ENCODE measurements at regions not wholly inside any gene's neighbourhood (a gene's known extent, or its start where the extent isn't known, plus 50 kb on each side); places are given as distances from the start of the nearest gene placed in this dataset.

DNA sequence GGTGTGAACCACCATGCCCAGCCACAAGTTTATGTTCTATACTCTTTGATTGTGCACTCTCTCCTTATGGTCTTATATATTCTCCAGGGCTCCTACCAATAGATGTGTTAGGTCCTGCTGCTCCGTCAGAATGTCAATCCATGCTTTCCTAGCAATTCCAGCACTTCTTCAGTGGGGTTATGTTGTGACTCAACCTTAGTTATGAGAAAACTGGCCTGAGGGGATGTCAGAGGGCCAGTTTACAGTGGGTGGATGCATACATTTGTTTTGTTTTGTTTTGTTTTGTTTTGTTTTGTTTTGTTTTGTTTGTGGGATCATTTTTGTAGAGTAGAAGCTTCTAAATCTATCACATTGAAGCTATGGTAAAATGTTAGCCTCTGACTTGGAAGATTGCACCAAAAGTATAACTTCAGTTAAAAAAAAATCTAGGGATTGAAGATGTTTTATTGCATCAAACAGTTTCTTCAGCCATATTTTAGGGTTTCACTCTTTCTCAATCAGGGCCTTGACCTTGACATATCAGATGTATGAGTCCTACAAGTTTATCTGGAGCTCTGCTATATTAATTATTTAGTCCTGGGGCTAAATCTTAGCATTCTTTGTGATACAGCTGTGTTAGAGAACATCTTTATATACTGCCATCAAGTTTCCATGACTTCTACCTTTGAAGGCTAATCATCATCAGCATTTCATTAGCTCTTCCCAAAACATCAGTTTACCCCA lies 191.6 kb upstream of the CNTN5 start:
- H4K20me1 ChIP-seq (replicated peaks; ENCODE audit: control insufficient read depth, insufficient read depth, low read length) = no peaks in the 10 kb centered on the region
- no peak overlapping the region for H2AFZ ChIP-seq (ENCODE audit: low read depth, low read length)
- no peaks in the 10 kb centered on the region for H3K9me1 ChIP-seq (ENCODE audit: control insufficient read depth, insufficient read depth, low read length)
- H3K79me2 ChIP-seq (ENCODE audit: control insufficient read depth, insufficient read depth, low read length) = no peaks in the 10 kb centered on the region
- H3K27ac ChIP-seq (ENCODE audit: extremely low read depth, low read depth, low read length) = no peak overlapping the region
- BruUV-seq (replicated peaks) = no TSS peak
- in situ Hi-C loops (cut with MboI) (no loop called here), intact Hi-C loops (cut with micrococcal nuclease) (no loop called here)
- H3K36me3 ChIP-seq (ENCODE audit: control insufficient read depth, insufficient read depth, low read length) = no peaks in the 10 kb centered on the region
- H3K9ac ChIP-seq (ENCODE audit: insufficient read depth in 1 of 2, low read depth in 2 of 2, low read length in 2 of 2) = no peak overlapping the region
- FAIRE-seq (no peak), DNase-seq (ENCODE audit: extremely low read depth in 1 of 4, low spot score in 3 of 4) (no peak), ATAC-seq (no peak)
- 0% methylated on average over 1 of the region's 1 CpG for WGBS (ENCODE audit: insufficient coverage, low coverage, missing lambda C conversion rate)
- POLR2A ChIA-PET = no interaction called here
- H3K27me3 ChIP-seq (ENCODE audit: control insufficient read depth in 2 of 2, insufficient read depth in 2 of 2, low read length in 2 of 2) = no peaks in the 10 kb centered on the region
- H3K4me3 ChIP-seq = no peak overlapping the region
- TF ChIP-seq NONO (IDR thresholded peaks at IDR 0.05; ENCODE audit: low read depth in 2 of 2, low read length in 1 of 2) (no peak), RFX5 (IDR thresholded peaks at IDR 0.05; ENCODE audit: low read depth, low read length) (no peak)
- TF ChIP-seq, protein P1, sequence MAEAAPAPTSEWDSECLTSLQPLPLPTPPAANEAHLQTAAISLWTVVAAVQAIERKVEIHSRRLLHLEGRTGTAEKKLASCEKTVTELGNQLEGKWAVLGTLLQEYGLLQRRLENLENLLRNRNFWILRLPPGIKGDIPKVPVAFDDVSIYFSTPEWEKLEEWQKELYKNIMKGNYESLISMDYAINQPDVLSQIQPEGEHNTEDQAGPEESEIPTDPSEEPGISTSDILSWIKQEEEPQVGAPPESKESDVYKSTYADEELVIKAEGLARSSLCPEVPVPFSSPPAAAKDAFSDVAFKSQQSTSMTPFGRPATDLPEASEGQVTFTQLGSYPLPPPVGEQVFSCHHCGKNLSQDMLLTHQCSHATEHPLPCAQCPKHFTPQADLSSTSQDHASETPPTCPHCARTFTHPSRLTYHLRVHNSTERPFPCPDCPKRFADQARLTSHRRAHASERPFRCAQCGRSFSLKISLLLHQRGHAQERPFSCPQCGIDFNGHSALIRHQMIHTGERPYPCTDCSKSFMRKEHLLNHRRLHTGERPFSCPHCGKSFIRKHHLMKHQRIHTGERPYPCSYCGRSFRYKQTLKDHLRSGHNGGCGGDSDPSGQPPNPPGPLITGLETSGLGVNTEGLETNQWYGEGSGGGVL (CRISPR knock-in tag; IDR thresholded peaks at IDR 0.05) = no peak
- no peaks in the 10 kb centered on the region for H3K4me1 ChIP-seq (replicated peaks in 1 of 2; ENCODE audit: control insufficient read depth in 2 of 2, insufficient read depth in 2 of 2, low read length in 2 of 2)
- no peak overlapping the region for H3K4me2 ChIP-seq (ENCODE audit: insufficient read depth, low read length)
- CTCF ChIA-PET (ENCODE audit: low intra/inter-chr PET ratio) = no interaction called here
- H3K9me3 ChIP-seq (replicated peaks; ENCODE audit: control insufficient read depth, insufficient read depth, low read depth, low read length) = no peaks in the 10 kb centered on the region

DNA sequence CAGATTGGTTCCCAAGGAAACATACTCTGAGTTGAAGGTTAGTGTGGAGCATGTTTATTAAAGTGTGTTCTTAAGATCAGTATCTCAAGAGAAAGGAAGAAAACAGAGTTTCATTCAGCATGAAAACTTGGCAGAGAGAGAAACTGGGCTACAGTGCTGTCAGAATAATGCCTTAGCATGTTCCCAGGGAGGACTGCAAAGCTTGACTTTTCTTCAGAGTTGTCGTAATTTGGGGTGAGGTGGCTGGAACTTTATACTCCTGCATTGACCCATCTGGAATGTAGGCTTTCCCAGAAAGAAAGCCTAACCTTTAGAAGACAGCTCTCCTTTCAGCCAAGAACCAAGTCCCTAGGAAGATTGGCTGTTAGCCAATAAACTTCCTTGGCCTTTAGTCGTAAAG lies 190.8 kb upstream of the CNTN5 start:
- TF ChIP-seq NFIC (IDR thresholded peaks at IDR 0.05) = peak; percentile 36; the same call in 1 of the 2 replicates
- TF ChIP-seq KLF10 (CRISPR knock-in tag; IDR thresholded peaks at IDR 0.05) = no peak
- no peak for TF ChIP-seq ARID2 (IDR thresholded peaks at IDR 0.05)
- H3K9ac ChIP-seq (ENCODE audit: insufficient read depth in 1 of 2, low read depth in 2 of 2, low read length in 2 of 2) = no peak overlapping the region
- H4K20me1 ChIP-seq (replicated peaks; ENCODE audit: control insufficient read depth, insufficient read depth, low read length) = no peaks in the 10 kb centered on the region
- WGBS (ENCODE audit: insufficient coverage, low coverage, missing lambda C conversion rate) = 4% methylated on average over 2 of the region's 2 CpGs
- ChIA-PET CTCF (ENCODE audit: low intra/inter-chr PET ratio) (no interaction called here), POLR2A (no interaction called here)
- H3K4me1 ChIP-seq (replicated peaks in 1 of 2; ENCODE audit: control insufficient read depth in 2 of 2, insufficient read depth in 2 of 2, low read length in 2 of 2) = no peaks in the 10 kb centered on the region
- no peak overlapping the region for H3K4me2 ChIP-seq (ENCODE audit: insufficient read depth, low read length)
- DNase-seq (ENCODE audit: extremely low read depth in 1 of 4, low spot score in 3 of 4) (no peak), FAIRE-seq (no peak), ATAC-seq (no peak)
- no peaks in the 10 kb centered on the region for H3K36me3 ChIP-seq (ENCODE audit: control insufficient read depth, insufficient read depth, low read length)
- no peak overlapping the region for H3K4me3 ChIP-seq
- in situ Hi-C loops (cut with MboI) (no loop called here), intact Hi-C loops (cut with micrococcal nuclease) (no loop called here)
- H3K79me2 ChIP-seq (ENCODE audit: control insufficient read depth, insufficient read depth, low read length) = no peaks in the 10 kb centered on the region
- no peak overlapping the region for H2AFZ ChIP-seq (ENCODE audit: low read depth, low read length)
- no peaks in the 10 kb centered on the region for H3K27me3 ChIP-seq (ENCODE audit: control insufficient read depth in 2 of 2, insufficient read depth in 2 of 2, low read length in 2 of 2)
- H3K27ac ChIP-seq (ENCODE audit: extremely low read depth, low read depth, low read length) = no peak overlapping the region
- no peaks in the 10 kb centered on the region for H3K9me3 ChIP-seq (replicated peaks; ENCODE audit: control insufficient read depth, insufficient read depth, low read depth, low read length)
- BruUV-seq (replicated peaks) = no TSS peak
- H3K9me1 ChIP-seq (ENCODE audit: control insufficient read depth, insufficient read depth, low read length) = no peaks in the 10 kb centered on the region

Data from K562 (cell line).